Adrenal gland (tissue), 9 donors: ENCODE measurements at regions not wholly inside any gene's neighbourhood (a gene's known extent, or its start where the extent isn't known, plus 50 kb on each side); places are given as distances from the start of the nearest gene placed in this dataset.

Source experiments
- DNase-seq, 7 donors: peaks; one replicate each; pipeline ENCODE4 v3.0.0-alpha.2; 2019 to 2020
- H3K27ac ChIP-seq, 5 donors: fragments of 200-600 bp; sonication (generic) in 4 of 5; 1 replicate in 3 of 5; 2 replicates in 2 of 5; pipeline versions ENCODE4 v1.5.1 to v1.8.0; 2016 to 2020; ENCODE audit warnings: mild to moderate bottlenecking in 1 of 5
- H3K27me3 ChIP-seq: fragments of 200-600 bp; 2 replicates; pipeline ENCODE4 v1.8.0; 2021
- H3K36me3 ChIP-seq, 2 donors: fragments of 200-600 bp; replicated peaks in 1 of 2; 1 replicate in 1 of 2; 2 replicates in 1 of 2; pipeline versions ENCODE4 v1.5.1 to v1.8.0; 2018 to 2022
- H3K4me1 ChIP-seq, 2 donors: fragments of 200-600 bp; replicated peaks in 1 of 2; 1 replicate in 1 of 2; 2 replicates in 1 of 2; pipeline versions ENCODE4 v1.5.1 to v1.8.0; 2018 to 2021
- H3K4me3 ChIP-seq, 4 donors: fragments of 200-600 bp; sonication (generic) in 3 of 4; one replicate each; pipeline ENCODE4 v1.5.1; 2016 to 2018
- H3K9me3 ChIP-seq, 3 donors: fragments of 200-600 bp; sonication (generic) in 1 of 3; replicated peaks in 1 of 3; 1 replicate in 2 of 3; 2 replicates in 1 of 3; pipeline versions ENCODE4 v1.5.1 to v1.8.0; 2016 to 2021
- CTCF ChIP-seq, 6 experiments: fragments of 450-650 bp in 4 of 6; fragments of 200-600 bp in 2 of 6; sonication (generic) in 1 of 6; IDR thresholded peaks; 1 replicate in 5 of 6; 2 replicates in 1 of 6; pipeline versions ENCODE4 v1.5.1 to v1.8.0; 2016 to 2021; ENCODE audit warnings: antibody characterized with exemption in 6 of 6, mild to moderate bottlenecking in 2 of 6, moderate library complexity in 1 of 6
- POLR2A ChIP-seq, 2 donors: fragments of 450-650 bp; IDR thresholded peaks; one replicate each; pipeline ENCODE4 v1.6.1; 2017; ENCODE audit warnings: antibody characterized with exemption in 2 of 2, mild to moderate bottlenecking in 2 of 2, moderate library complexity in 1 of 2
- WGBS, 4 donors: extraction: QIAGEN DNeasy Blood & Tissue Kit in 2 of 4; methylation state at CpG; one replicate each; pipeline versions ENCODE4 v1.1.5 to v1.1.7; 2013 to 2017; 5-methylcytosine and 5-hydroxymethylcytosine counted together
- intact Hi-C, 2 donors: fragments of 100-400 bp; cut with DNase I; formaldehyde crosslinking; loops; one replicate each; pipeline versions ENCODE4 v1.14.1 to v1.15.0; 2022 to 2023
- donor health status: healthy with polysubstance abuse.
- donor health status: Bipolar disorder and iron deficiency.
- donor health status: DM: yes; HTN: yes; CAD: no.
- donor health status: DM: no; HTN: no; CAD: no.
- donor health status: DM: no; HTN: no; CAD: no.

GRCh38 chr12:74957634-74958033, 252.0 kb downstream of the KCNC2 start:
- no peak for DNase-seq
- intact Hi-C loops = no loop called here
- no peaks in the 10 kb centered on the region for H3K4me1 ChIP-seq
- TF ChIP-seq POLR2A (IDR thresholded peaks at IDR 0.05) = no peak
- no peak for TF ChIP-seq CTCF (IDR thresholded peaks at IDR 0.05)
- no peaks in the 10 kb centered on the region for H3K36me3 ChIP-seq
- no peaks in the 10 kb centered on the region for H3K27me3 ChIP-seq
- no peak overlapping the region for H3K4me3 ChIP-seq
- H3K27ac ChIP-seq = no peak overlapping the region
- H3K9me3 ChIP-seq = peaks cover 0 to 5% (median 0%) of the 10 kb centered on the region in 3 donors

- Histone ChIP-seq H3K4me1 (peaks cover 0 to 3% of the 10 kb centered on the region in 2 donors), H3K4me3 (no peak overlapping the region), H3K36me3 (no peaks in the 10 kb centered on the region), H3K9me3 (no peaks in the 10 kb centered on the region), H3K27ac (no peak overlapping the region), H3K27me3 (no peaks in the 10 kb centered on the region)
- TF ChIP-seq POLR2A (IDR thresholded peaks at IDR 0.05) = no peak
- TF ChIP-seq CTCF (IDR thresholded peaks at IDR 0.05) = no peak
- 84 to 100% (median 91%) methylated on average over 2 of the region's 2 CpGs for WGBS, 4 donors
- intact Hi-C loops = no loop called here
- DNase-seq = no peak
Measured at GRCh38 chr12:74959657-74960056, 250.0 kb downstream of the KCNC2 start.

- Histone ChIP-seq H3K27me3 (no peaks in the 10 kb centered on the region), H3K9me3 (no peaks in the 10 kb centered on the region), H3K36me3 (no peaks in the 10 kb centered on the region), H3K4me3 (no peak overlapping the region), H3K27ac (no peak overlapping the region), H3K4me1 (peaks cover 0 to 3% of the 10 kb centered on the region in 2 donors)
- WGBS, 4 donors = 80 to 85% (median 83%) methylated on average over 1 of the region's 1 CpG
- DNase-seq = no peak
- intact Hi-C loops = no loop called here
- no peak for TF ChIP-seq CTCF (IDR thresholded peaks at IDR 0.05)
- no peak for TF ChIP-seq POLR2A (IDR thresholded peaks at IDR 0.05)
Measured at GRCh38 chr12:74963304-74963703, 246.3 kb downstream of the KCNC2 start.

GRCh38 chr12:74963867-74964331, 245.7 kb downstream of the KCNC2 start:
- DNase-seq = no peak
- Histone ChIP-seq H3K36me3 (no peaks in the 10 kb centered on the region), H3K9me3 (no peaks in the 10 kb centered on the region), H3K27me3 (no peaks in the 10 kb centered on the region), H3K4me1 (peaks cover 0 to 3% of the 10 kb centered on the region in 2 donors), H3K4me3 (no peak overlapping the region), H3K27ac (no peak overlapping the region)
- TF ChIP-seq POLR2A (IDR thresholded peaks at IDR 0.05) (no peak), CTCF (IDR thresholded peaks at IDR 0.05) (no peak)
- intact Hi-C loops = no loop called here
- WGBS, 4 donors = 78 to 85% (median 82%) methylated on average over 5 of the region's 5 CpGs
